ENCODE measurements at regions not wholly inside any gene's neighbourhood (a gene's known extent, or its start where the extent isn't known, plus 50 kb on each side); places are given as distances from the start of the nearest gene placed in this dataset.

GRCh38 chr5:173671121-173671949, 54.9 kb upstream of the BOD1 start (continued):
- TF ChIP-seq ZNF3 (CRISPR knock-in tag; IDR thresholded peaks at IDR 0.05) (peak; percentile 72; the same call in 1 of the 2 replicates), ZKSCAN1 (IDR thresholded peaks at IDR 0.05; ENCODE audit: low read depth, low read length) (no peak), FOXJ2 (tag; IDR thresholded peaks at IDR 0.05) (peak; percentile 90), ZNF668 (CRISPR knock-in tag; IDR thresholded peaks at IDR 0.05) (no peak), SIN3B (IDR thresholded peaks at IDR 0.05; ENCODE audit: low read depth) (no peak), ZBTB12 (CRISPR knock-in tag; IDR thresholded peaks at IDR 0.05) (peak; percentile 20; the same call in 1 of the 2 replicates), RBM25 (IDR thresholded peaks at IDR 0.05; ENCODE audit: low read depth, low read length, severe bottlenecking) (peak; percentile 88), TEAD2 (tag; IDR thresholded peaks at IDR 0.05) (0 out of 2 replicates have a peak, but pooled peaks have one; percentile 3), ELK3 (CRISPR knock-in tag; IDR thresholded peaks at IDR 0.05) (0 out of 2 replicates have a peak, but pooled peaks have one; percentile 60)

Data from K562 (cell line).